ENCODE measurements at regions not wholly inside any gene's neighbourhood (a gene's known extent, or its start where the extent isn't known, plus 50 kb on each side); places are given as distances from the start of the nearest gene placed in this dataset.
"Not testable (repeated sequence)": the region's sequence is repeated elsewhere in the genome, so short reads cannot be mapped to it uniquely, and the experiment has no call there.

GRCh38 chr2:224217233-224217961 is 178.3 kb upstream of the SERPINE2 start:
- H3K4me3 ChIP-seq (ENCODE audit: low read depth, low read length): no peak overlapping the region
- DNase-seq (ENCODE audit: low read depth): no peak
- TF ChIP-seq CTCF (conservative IDR thresholded peaks at IDR 0.05; ENCODE audit: low read depth, low read length): no peak

GRCh38 chr2:224215611-224216010 is 176.5 kb upstream of the SERPINE2 start:
- DNase-seq (ENCODE audit: low read depth); H3K4me3 ChIP-seq (ENCODE audit: low read depth, low read length): not testable (repeated sequence)

- no peak for TF ChIP-seq CTCF (conservative IDR thresholded peaks at IDR 0.05; ENCODE audit: low read depth, low read length)
- no peak overlapping the region for H3K4me3 ChIP-seq (ENCODE audit: low read depth, low read length)
- no peak for DNase-seq (ENCODE audit: low read depth)
These were observed 174.3 kb upstream of the SERPINE2 start for GRCh38 chr2:224213396-224213795.

- DNase-seq (ENCODE audit: low read depth): no peak
- no peak overlapping the region for H3K4me3 ChIP-seq (ENCODE audit: low read depth, low read length)
- no peak for TF ChIP-seq CTCF (conservative IDR thresholded peaks at IDR 0.05; ENCODE audit: low read depth, low read length)
These were observed 172.7 kb upstream of the SERPINE2 start for GRCh38 chr2:224211791-224212190.

- no peak overlapping the region for H3K4me3 ChIP-seq (ENCODE audit: low read depth, low read length)
- no peak for DNase-seq (ENCODE audit: low read depth)
- no peak for TF ChIP-seq CTCF (conservative IDR thresholded peaks at IDR 0.05; ENCODE audit: low read depth, low read length)
These were observed 172.0 kb upstream of the SERPINE2 start for GRCh38 chr2:224211181-224211480.

- no peak for DNase-seq (ENCODE audit: low read depth)
- TF ChIP-seq CTCF (conservative IDR thresholded peaks at IDR 0.05; ENCODE audit: low read depth, low read length): no peak
These were observed 171.4 kb upstream of the SERPINE2 start for GRCh38 chr2:224210286-224211180.

GRCh38 chr2:224209555-224210285 is 170.6 kb upstream of the SERPINE2 start:
- no peak for DNase-seq (ENCODE audit: low read depth)
- no peak for TF ChIP-seq CTCF (conservative IDR thresholded peaks at IDR 0.05; ENCODE audit: low read depth, low read length)

More at GRCh38 chr2:224210286-224211180, 171.4 kb upstream of the SERPINE2 start:
- H3K4me3 ChIP-seq (ENCODE audit: low read depth, low read length): no peak overlapping the region

More at GRCh38 chr2:224209555-224210285, 170.6 kb upstream of the SERPINE2 start:
- H3K4me3 ChIP-seq (ENCODE audit: low read depth, low read length): no peak overlapping the region

All from epithelial cell of proximal tubule (primary cell).